22Rv1 (cell line): ENCODE measurements at regions not wholly inside any gene's neighbourhood (a gene's known extent, or its start where the extent isn't known, plus 50 kb on each side); places are given as distances from the start of the nearest gene placed in this dataset.

Experiments used
- H3K27ac ChIP-seq: fragments of 450-650 bp; 2 replicates; pipeline ENCODE4 v1.5.1; 2017
- CTCF ChIP-seq: fragments of 450-650 bp; IDR thresholded peaks from 2 replicates; pipeline ENCODE4 v1.5.1; 2017; ENCODE audit warnings: mild to moderate bottlenecking
- ZFX ChIP-seq: fragments of 450-650 bp; IDR thresholded peaks from 2 replicates; pipeline ENCODE4 v1.6.1; 2017; ENCODE audit warnings: antibody characterized with exemption, borderline replicate concordance

- TF ChIP-seq CTCF: no peak
- no peak for TF ChIP-seq ZFX
- H3K27ac ChIP-seq: no peak overlapping the region
Measured at GRCh38 chr5:85893996-85894395, 723.7 kb upstream of the COX7C start.

GRCh38 chr5:85896514-85896913 lies 721.2 kb upstream of the COX7C start:
- no peak for TF ChIP-seq CTCF
- no peak for TF ChIP-seq ZFX
- H3K27ac ChIP-seq: no peak overlapping the region

GRCh38 chr5:85906460-85906859 lies 711.3 kb upstream of the COX7C start:
- no peak for TF ChIP-seq ZFX
- no peak for TF ChIP-seq CTCF
- no peak overlapping the region for H3K27ac ChIP-seq

GRCh38 chr5:85910335-85910734 lies 707.4 kb upstream of the COX7C start:
- TF ChIP-seq ZFX: no peak
- TF ChIP-seq CTCF: no peak

GRCh38 chr5:85920984-85921383 lies 696.8 kb upstream of the COX7C start:
- no peak overlapping the region for H3K27ac ChIP-seq
- TF ChIP-seq CTCF: no peak
- no peak for TF ChIP-seq ZFX

More at GRCh38 chr5:85910335-85910734, 707.4 kb upstream of the COX7C start:
- H3K27ac ChIP-seq: no peak overlapping the region

GRCh38 chr5:85921590-85921989 lies 696.2 kb upstream of the COX7C start:
- no peak for TF ChIP-seq ZFX
- TF ChIP-seq CTCF: peak; percentile 24
- H3K27ac ChIP-seq: no peak overlapping the region

GRCh38 chr5:85927632-85928031 lies 690.1 kb upstream of the COX7C start:
- H3K27ac ChIP-seq: no peak overlapping the region
- TF ChIP-seq CTCF (no peak), ZFX (no peak)
